Endothelial cell (in vitro differentiated cells): ENCODE measurements at regions not wholly inside any gene's neighbourhood (a gene's known extent, or its start where the extent isn't known, plus 50 kb on each side); places are given as distances from the start of the nearest gene placed in this dataset.

Experiments
- DNase-seq: peaks from one replicate; pipeline ENCODE4 v3.0.0; 2021; ENCODE audit warnings: low spot score
- H3K27ac Mint-ChIP-seq: one replicate; pipeline ENCODE4 v1.8.0; 2021; ENCODE audit warnings: mixed read lengths, inconsistent platforms; ENCODE audit not compliant: unreplicated experiment
- H3K27me3 Mint-ChIP-seq: one replicate; pipeline ENCODE4 v1.8.0; 2021; ENCODE audit warnings: mild to moderate bottlenecking, moderate library complexity, mixed read lengths, inconsistent platforms; ENCODE audit not compliant: unreplicated experiment
- H3K36me3 Mint-ChIP-seq: one replicate; pipeline ENCODE4 v1.8.0; 2021; ENCODE audit warnings: mild to moderate bottlenecking, low read depth, mixed read lengths, inconsistent platforms; ENCODE audit not compliant: unreplicated experiment
- H3K4me1 Mint-ChIP-seq: one replicate; pipeline ENCODE4 v1.8.0; 2021; ENCODE audit warnings: mild to moderate bottlenecking, mixed read lengths, inconsistent platforms; ENCODE audit not compliant: unreplicated experiment
- H3K4me3 Mint-ChIP-seq: one replicate; pipeline ENCODE4 v1.8.0; 2021; ENCODE audit warnings: mild to moderate bottlenecking, mixed read lengths, inconsistent platforms; ENCODE audit not compliant: unreplicated experiment
- H3K9me3 Mint-ChIP-seq: one replicate; pipeline ENCODE4 v1.8.0; 2021; ENCODE audit warnings: mixed read lengths, inconsistent platforms; ENCODE audit not compliant: unreplicated experiment
- TF ChIP-seq, protein P1 (sequence below): fragments of 200-600 bp; sonication (generic); IDR thresholded peaks from one replicate; pipeline ENCODE4 v1.5.0; 2021; ENCODE audit warnings: antibody characterized with exemption; ENCODE audit not compliant: unreplicated experiment

DNA sequence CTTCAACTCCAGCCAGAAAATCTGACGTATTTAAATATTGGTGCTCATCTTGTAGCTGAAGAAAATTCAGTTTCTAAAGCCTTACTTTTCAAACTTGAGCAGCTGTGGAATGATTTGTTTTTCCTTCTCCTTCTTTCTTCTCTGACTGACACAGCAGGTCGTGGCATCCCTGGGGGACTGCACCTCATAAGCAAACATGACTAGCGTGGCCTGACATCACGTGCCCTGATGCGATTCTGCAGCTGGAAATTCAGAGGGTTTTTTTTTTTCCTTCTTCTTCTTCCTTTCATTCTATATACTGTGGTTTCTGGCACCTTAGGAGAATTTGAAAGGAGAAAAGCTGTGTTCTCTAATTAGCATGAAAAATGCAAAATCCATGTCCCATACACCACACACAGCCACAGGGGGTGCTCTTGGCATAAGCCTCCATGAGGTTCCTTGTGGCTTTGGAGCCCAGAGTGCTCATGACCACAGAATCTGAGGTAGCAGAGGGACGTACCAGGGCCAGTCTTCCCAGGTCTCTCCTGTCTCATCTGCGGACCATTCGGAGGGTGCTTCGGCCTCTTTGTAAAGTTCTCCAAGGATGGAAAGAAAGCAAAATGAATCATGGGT is 258.5 kb upstream of the CDH4 start:
- TF ChIP-seq, protein P1, sequence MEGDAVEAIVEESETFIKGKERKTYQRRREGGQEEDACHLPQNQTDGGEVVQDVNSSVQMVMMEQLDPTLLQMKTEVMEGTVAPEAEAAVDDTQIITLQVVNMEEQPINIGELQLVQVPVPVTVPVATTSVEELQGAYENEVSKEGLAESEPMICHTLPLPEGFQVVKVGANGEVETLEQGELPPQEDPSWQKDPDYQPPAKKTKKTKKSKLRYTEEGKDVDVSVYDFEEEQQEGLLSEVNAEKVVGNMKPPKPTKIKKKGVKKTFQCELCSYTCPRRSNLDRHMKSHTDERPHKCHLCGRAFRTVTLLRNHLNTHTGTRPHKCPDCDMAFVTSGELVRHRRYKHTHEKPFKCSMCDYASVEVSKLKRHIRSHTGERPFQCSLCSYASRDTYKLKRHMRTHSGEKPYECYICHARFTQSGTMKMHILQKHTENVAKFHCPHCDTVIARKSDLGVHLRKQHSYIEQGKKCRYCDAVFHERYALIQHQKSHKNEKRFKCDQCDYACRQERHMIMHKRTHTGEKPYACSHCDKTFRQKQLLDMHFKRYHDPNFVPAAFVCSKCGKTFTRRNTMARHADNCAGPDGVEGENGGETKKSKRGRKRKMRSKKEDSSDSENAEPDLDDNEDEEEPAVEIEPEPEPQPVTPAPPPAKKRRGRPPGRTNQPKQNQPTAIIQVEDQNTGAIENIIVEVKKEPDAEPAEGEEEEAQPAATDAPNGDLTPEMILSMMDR = peak; percentile 26
- Mint-ChIP-seq H3K36me3 (no peaks in the 10 kb centered on the region), H3K27ac (no peak overlapping the region), H3K9me3 (no peaks in the 10 kb centered on the region), H3K4me3 (no peak overlapping the region), H3K4me1 (no peaks in the 10 kb centered on the region), H3K27me3 (peaks cover 6% of the 10 kb centered on the region)
- peak; percentile 10 for DNase-seq

- Mint-ChIP-seq H3K4me3 (no peak overlapping the region), H3K9me3 (no peaks in the 10 kb centered on the region), H3K27me3 (peaks cover under 1% of the 10 kb centered on the region), H3K36me3 (no peaks in the 10 kb centered on the region), H3K27ac (no peak overlapping the region), H3K4me1 (no peaks in the 10 kb centered on the region)
- TF ChIP-seq, protein P1 = no peak
- no peak for DNase-seq
Observed at GRCh38 chr20:60999250-60999649, 252.8 kb upstream of the CDH4 start.

DNA sequence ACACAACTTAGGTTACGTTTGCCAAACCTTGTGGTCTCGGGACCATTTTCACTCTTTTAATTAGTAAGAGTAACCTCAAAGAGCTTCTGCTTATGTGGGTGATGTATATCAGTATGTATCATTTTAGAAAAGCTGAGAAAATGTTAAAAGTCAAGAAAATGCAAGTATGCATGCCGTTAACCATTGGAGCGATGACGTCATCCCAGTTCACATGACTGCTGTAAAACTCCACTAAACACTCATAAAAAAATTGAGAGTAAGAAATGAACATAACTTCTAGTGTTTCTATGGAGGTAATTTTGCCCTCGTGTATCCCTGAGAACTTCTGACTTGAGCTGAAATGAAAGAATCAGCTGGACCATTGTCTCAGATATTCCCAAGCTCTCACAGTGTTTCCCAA is 250.0 kb upstream of the CDH4 start:
- H3K27ac Mint-ChIP-seq = no peak overlapping the region
- H3K4me3 Mint-ChIP-seq = no peak overlapping the region
- DNase-seq = no peak
- no peaks in the 10 kb centered on the region for H3K9me3 Mint-ChIP-seq
- TF ChIP-seq, protein P1 = no peak
- no peaks in the 10 kb centered on the region for H3K36me3 Mint-ChIP-seq
- H3K4me1 Mint-ChIP-seq = no peaks in the 10 kb centered on the region
- H3K27me3 Mint-ChIP-seq = no peaks in the 10 kb centered on the region

GRCh38 chr20:61014491-61014890 is 237.6 kb upstream of the CDH4 start:
- Mint-ChIP-seq H3K27me3 (peaks cover 1% of the 10 kb centered on the region), H3K4me3 (no peak overlapping the region), H3K27ac (no peak overlapping the region), H3K9me3 (no peaks in the 10 kb centered on the region), H3K36me3 (no peaks in the 10 kb centered on the region), H3K4me1 (no peaks in the 10 kb centered on the region)
- TF ChIP-seq, protein P1 = no peak
- DNase-seq = no peak

DNA sequence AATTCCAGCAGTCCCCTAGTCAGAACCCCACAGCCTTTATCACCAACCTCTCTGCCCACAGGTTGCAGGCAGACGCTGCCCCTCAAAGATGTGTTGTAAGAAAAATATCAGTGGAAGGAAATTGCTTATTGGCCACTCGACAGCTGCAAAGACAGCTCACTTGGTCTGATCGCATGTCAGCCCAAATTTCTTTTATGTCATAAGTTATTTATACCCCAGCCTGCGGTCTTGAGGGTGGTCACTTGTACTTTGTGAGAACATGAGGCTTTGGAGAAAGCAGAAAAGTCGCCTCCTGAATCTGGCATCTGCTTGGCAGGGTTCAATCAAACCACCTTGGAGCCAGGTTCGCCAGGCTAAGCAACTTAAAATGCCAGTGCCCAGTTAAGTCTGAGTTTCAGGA is 236.5 kb upstream of the CDH4 start:
- TF ChIP-seq, protein P1 = no peak
- Mint-ChIP-seq H3K9me3 (no peaks in the 10 kb centered on the region), H3K4me1 (no peaks in the 10 kb centered on the region), H3K27me3 (peaks cover 1% of the 10 kb centered on the region), H3K27ac (no peak overlapping the region), H3K36me3 (no peaks in the 10 kb centered on the region), H3K4me3 (no peak overlapping the region)
- DNase-seq = no peak
